ENCODE measurements at regions not wholly inside any gene's neighbourhood (a gene's known extent, or its start where the extent isn't known, plus 50 kb on each side); places are given as distances from the start of the nearest gene placed in this dataset.
A peak's percentile ranks its signal among the peaks of the same experiment; 100 is the strongest.

DNA sequence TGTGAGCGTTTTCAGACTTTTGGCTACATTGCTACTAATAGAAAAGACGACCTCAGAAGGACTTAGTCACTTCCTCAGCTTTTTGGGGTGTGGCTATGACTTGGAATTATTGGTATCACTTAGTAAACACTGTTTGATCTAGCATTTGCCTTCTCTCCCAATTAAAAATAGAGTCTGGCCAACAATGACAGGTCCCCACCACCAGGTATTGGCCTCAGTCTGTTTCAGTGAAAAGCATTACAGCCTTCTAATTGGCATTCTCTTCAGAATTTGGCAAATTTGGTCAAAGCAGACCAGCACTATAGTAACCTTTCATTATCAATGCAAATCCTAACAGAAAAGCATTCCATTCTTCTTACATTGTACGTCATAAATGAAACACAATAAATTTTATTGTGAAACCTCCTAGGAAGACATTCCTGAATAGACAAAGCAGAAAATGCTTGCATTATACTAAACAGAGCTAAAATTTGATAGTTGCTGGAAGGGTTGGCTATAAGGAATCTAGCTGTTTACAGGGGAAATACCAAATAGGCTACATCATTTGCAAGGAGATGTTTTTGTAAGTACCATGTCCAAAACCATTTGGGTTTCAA lies 613.9 kb downstream of the IRS1 start:
- no peak for ATAC-seq
- Histone ChIP-seq H3K27me3 (ENCODE audit: control insufficient read depth, insufficient read depth, low read length) (no peaks in the 10 kb centered on the region), H3K4me3 (ENCODE audit: low read depth in 2 of 2, low read length in 2 of 2) (no peak overlapping the region), H3K36me3 (ENCODE audit: control insufficient read depth, insufficient read depth, low read length) (no peaks in the 10 kb centered on the region), H3K4me1 (ENCODE audit: control insufficient read depth, insufficient read depth, low read length) (no peaks in the 10 kb centered on the region), H3K9me3 (ENCODE audit: control insufficient read depth, insufficient read depth, low read depth, low read length) (peaks cover 6% of the 10 kb centered on the region; the same call in 1 of the 2 replicates), H3K27ac (ENCODE audit: low read length) (no peak overlapping the region)
- no TSS peak for BruUV-seq (replicated peaks)
- in situ Hi-C loops (cut with HindIII; ENCODE audit: low pct_unique_long_range_greater_than_20kb, low sequenced_read_pairs) (no loop called here), intact Hi-C loops (cut with micrococcal nuclease; ENCODE audit: unreplicated experiment) (no loop called here)
- no peak for TF ChIP-seq POLR2AphosphoS5 (IDR thresholded peaks at IDR 0.05; ENCODE audit: low read depth, low read length)
- TF ChIP-seq, protein P1, sequence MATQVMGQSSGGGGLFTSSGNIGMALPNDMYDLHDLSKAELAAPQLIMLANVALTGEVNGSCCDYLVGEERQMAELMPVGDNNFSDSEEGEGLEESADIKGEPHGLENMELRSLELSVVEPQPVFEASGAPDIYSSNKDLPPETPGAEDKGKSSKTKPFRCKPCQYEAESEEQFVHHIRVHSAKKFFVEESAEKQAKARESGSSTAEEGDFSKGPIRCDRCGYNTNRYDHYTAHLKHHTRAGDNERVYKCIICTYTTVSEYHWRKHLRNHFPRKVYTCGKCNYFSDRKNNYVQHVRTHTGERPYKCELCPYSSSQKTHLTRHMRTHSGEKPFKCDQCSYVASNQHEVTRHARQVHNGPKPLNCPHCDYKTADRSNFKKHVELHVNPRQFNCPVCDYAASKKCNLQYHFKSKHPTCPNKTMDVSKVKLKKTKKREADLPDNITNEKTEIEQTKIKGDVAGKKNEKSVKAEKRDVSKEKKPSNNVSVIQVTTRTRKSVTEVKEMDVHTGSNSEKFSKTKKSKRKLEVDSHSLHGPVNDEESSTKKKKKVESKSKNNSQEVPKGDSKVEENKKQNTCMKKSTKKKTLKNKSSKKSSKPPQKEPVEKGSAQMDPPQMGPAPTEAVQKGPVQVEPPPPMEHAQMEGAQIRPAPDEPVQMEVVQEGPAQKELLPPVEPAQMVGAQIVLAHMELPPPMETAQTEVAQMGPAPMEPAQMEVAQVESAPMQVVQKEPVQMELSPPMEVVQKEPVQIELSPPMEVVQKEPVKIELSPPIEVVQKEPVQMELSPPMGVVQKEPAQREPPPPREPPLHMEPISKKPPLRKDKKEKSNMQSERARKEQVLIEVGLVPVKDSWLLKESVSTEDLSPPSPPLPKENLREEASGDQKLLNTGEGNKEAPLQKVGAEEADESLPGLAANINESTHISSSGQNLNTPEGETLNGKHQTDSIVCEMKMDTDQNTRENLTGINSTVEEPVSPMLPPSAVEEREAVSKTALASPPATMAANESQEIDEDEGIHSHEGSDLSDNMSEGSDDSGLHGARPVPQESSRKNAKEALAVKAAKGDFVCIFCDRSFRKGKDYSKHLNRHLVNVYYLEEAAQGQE (IDR thresholded peaks at IDR 0.05; ENCODE audit: insufficient read depth in 1 of 2, low read depth in 2 of 2, low read length in 1 of 2): no peak
- TF ChIP-seq TCF7L2 (IDR thresholded peaks at IDR 0.05; ENCODE audit: low read depth, low read length): no peak
- no peak for TF ChIP-seq CTCF (IDR thresholded peaks at IDR 0.05)
- no peak for TF ChIP-seq SIN3A (IDR thresholded peaks at IDR 0.05; ENCODE audit: borderline replicate concordance, insufficient read depth, low read depth, low read length)
- ChIA-PET CTCF (no interaction called here), POLR2A (no interaction called here)
- DNase-seq (ENCODE audit: low read depth, low spot score): peak; percentile 7

DNA sequence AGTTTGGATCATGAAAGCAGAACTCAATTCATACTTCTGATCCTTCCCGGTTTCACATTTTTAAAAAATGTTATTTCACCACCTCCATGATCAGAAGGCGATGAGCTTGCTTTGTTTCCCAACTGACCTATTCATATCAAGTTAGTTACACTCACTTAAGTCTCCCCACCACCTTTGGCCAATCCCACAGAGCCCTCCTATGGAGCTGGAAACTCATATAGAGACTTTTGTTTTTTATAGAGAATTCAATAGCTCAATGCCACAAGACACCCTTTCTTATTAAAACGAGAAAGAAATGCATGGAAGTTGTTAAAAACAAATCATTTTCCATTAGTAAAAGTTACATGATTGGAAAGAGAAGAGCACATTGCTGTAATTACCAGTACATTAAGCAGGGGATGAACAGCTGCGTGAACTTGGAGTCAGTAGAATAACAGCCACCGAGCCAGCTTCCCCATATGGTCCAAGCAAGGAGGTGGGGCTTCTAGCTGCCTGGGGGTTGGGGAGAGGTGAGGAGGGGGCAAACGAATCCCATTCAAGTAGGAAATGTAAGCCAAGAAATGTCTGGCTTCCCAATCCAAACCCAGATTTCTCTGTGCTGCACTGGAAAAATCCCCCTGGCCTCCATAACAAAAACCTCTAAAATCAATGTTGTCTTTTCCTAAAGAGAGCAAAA lies 614.5 kb downstream of the IRS1 start:
- ChIA-PET POLR2A (no interaction called here), CTCF (no interaction called here)
- no peaks in the 10 kb centered on the region for H3K27me3 ChIP-seq (ENCODE audit: control insufficient read depth, insufficient read depth, low read length)
- H3K4me1 ChIP-seq (ENCODE audit: control insufficient read depth, insufficient read depth, low read length): no peaks in the 10 kb centered on the region
- intact Hi-C loops (cut with micrococcal nuclease; ENCODE audit: unreplicated experiment) (no loop called here), in situ Hi-C loops (cut with HindIII; ENCODE audit: low pct_unique_long_range_greater_than_20kb, low sequenced_read_pairs) (no loop called here)
- DNase-seq (ENCODE audit: low read depth, low spot score) (no peak), ATAC-seq (no peak)
- no peak overlapping the region; the same call in 1 of the 2 replicates for H3K27ac ChIP-seq (ENCODE audit: low read length)
- no peak overlapping the region for H3K4me3 ChIP-seq (ENCODE audit: low read depth in 2 of 2, low read length in 2 of 2)
- no peak for TF ChIP-seq CTCF (IDR thresholded peaks at IDR 0.05)
- TF ChIP-seq TCF7L2 (IDR thresholded peaks at IDR 0.05; ENCODE audit: low read depth, low read length): no peak
- TF ChIP-seq, protein P1 (IDR thresholded peaks at IDR 0.05; ENCODE audit: insufficient read depth in 1 of 2, low read depth in 2 of 2, low read length in 1 of 2): no peak
- TF ChIP-seq POLR2AphosphoS5 (IDR thresholded peaks at IDR 0.05; ENCODE audit: low read depth, low read length): no peak
- no peak for TF ChIP-seq SIN3A (IDR thresholded peaks at IDR 0.05; ENCODE audit: borderline replicate concordance, insufficient read depth, low read depth, low read length)
- H3K36me3 ChIP-seq (ENCODE audit: control insufficient read depth, insufficient read depth, low read length): no peaks in the 10 kb centered on the region
- H3K9me3 ChIP-seq (ENCODE audit: control insufficient read depth, insufficient read depth, low read depth, low read length): peaks cover 6% of the 10 kb centered on the region; the same call in 1 of the 2 replicates
- no TSS peak for BruUV-seq (replicated peaks)

Measured in Panc1 (cell line).